NCI-H146 treated with DMSO at 0.1 percent for 48 hours (cell line): ENCODE measurements at regions not wholly inside any gene's neighbourhood (a gene's known extent, or its start where the extent isn't known, plus 50 kb on each side); places are given as distances from the start of the nearest gene placed in this dataset.
"Not testable (repeated sequence)": the region's sequence is repeated elsewhere in the genome, so short reads cannot be mapped to it uniquely, and the experiment has no call there.

Experiments used
- DNase-seq: peaks from one replicate; lab custom pipeline; 2025; ENCODE audit not compliant: unreplicated experiment; lab: John Stamatoyannopoulos, UW

DNA sequence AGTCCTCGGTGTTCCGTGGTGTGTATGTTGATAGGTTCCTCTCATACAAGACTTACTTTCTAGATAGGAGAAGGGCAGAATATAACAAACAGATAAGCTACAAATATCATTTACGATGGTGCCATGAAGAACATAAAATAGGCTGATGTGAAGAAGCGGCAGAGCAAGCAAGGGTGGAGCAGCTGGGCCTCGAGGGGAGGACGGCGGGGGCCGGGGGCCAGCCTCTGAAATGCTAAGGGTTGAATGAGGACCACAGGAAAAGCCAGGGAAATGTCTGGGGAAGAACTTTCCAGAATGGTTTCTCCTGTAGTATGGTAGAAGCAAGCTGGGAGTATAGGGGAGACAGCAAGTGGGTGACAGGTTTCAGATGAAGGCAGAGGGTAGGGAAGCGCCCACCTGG lies 529.5 kb downstream of the LIG4 start:
- no peak for DNase-seq

- DNase-seq, result no peak
Observed at GRCh38 chr13:107681600-107681999, 533.7 kb downstream of the LIG4 start.

DNA sequence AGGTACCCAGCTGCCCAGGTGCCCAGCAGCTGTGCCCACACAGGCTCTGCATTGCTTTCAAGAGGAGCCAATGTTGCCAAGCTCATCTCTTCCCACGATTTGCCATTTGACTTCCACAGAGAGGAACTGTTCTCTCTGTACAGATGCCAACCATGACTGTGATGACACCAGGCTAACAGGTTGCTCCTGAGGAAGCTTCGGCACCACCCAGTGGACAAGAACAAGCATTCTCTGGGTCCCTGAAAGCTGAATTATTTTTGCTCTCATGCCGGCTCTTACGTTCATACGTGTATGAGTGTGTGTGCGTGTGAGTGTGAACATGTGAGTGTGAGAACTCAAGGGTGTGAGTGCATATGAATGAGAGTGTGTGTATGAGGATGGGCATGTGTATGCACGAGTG lies 535.2 kb downstream of the LIG4 start:
- DNase-seq, result no peak

GRCh38 chr13:107678075-107678689 lies 537.2 kb downstream of the LIG4 start:
- no peak for DNase-seq

GRCh38 chr13:107675847-107676550 lies 539.3 kb downstream of the LIG4 start:
- DNase-seq, result no peak

GRCh38 chr13:107669391-107669993 lies 545.8 kb downstream of the LIG4 start:
- no peak for DNase-seq

DNA sequence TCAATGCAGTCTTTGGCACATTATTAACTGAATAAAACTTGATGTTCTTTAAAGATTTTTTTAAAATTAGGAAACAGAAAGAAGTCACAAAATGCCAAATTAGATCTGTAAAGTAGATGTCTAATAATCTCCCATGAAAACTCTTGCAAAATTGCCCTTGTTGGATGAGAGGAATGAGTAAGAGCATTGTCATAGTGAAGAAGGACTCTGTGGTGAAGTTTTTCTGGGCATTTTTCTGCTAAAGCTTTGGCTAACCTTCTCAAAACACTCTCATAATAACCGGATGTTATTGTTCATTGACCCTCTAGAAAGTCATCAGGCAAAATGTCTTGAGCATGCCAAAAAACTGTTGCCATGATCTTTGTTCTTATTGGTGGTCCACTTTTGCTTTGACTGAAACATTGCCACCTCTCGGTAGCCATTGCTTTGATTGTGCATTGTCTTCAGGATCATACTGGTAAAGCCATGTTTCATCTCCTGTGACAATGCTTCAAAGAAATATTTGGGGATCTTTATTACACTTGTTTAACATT lies 549.3 kb downstream of the LIG4 start:
- DNase-seq, result no peak

- DNase-seq, result no peak
Observed at GRCh38 chr13:107650081-107650701, 565.1 kb downstream of the LIG4 start.

GRCh38 chr13:107649079-107649478 lies 566.3 kb downstream of the LIG4 start:
- DNase-seq, result no peak

DNA sequence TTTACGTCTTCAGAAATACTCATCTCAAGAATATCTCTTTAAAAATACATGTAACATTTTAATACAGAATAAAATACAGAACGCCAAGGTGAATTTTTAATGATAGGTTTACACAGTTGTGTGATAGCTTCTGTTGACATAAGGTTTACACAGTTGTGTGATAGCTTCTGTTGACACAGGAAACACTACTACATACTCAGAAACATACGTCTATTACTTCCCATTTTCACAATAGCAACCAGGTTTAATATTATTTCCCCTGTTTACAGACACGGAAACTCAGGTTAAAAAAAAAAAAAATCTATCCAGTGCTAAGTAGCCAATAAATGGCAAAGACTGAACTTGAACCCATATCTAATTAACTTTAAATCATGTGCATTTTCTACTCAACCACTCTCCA lies 571.2 kb downstream of the LIG4 start:
- DNase-seq, result no peak

DNA sequence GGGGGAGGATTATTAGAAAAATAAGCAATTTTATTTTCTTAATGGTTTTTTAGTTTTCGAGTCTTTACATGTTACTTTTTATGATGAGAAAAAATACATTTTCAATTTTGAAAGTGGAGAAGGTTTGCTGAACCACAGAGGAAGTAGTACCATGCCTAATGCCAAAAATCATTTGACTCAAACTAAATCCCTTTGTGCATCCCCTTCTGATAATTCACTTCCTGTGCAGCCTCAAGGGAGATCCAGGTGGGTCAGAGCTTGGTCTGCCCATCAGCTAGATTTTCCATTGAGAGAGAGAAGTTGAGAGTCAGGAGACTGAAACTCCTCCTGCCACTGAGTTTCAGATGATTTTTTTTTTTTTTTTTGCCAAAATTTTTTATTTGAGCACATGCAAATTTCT lies 571.7 kb downstream of the LIG4 start:
- no peak for DNase-seq

- no peak for DNase-seq
Observed at GRCh38 chr13:107642831-107643230, 572.5 kb downstream of the LIG4 start.

GRCh38 chr13:107641574-107641973 lies 573.8 kb downstream of the LIG4 start:
- DNase-seq, result no peak

GRCh38 chr13:107625648-107626047 lies 589.7 kb downstream of the LIG4 start:
- DNase-seq, result no peak

GRCh38 chr13:107617527-107617926 lies 597.8 kb downstream of the LIG4 start:
- no peak for DNase-seq

- no peak for DNase-seq
Observed at GRCh38 chr13:107612376-107612775, 603.0 kb downstream of the LIG4 start.

- no peak for DNase-seq
Observed at GRCh38 chr13:107608736-107609135, 606.6 kb downstream of the LIG4 start.

GRCh38 chr13:107600971-107601370 lies 614.4 kb downstream of the LIG4 start:
- DNase-seq, result no peak

GRCh38 chr13:107596306-107596705 lies 619.0 kb downstream of the LIG4 start:
- DNase-seq, result not testable (repeated sequence)

- DNase-seq, result no peak
Observed at GRCh38 chr13:107590556-107590955, 624.8 kb downstream of the LIG4 start.

DNA sequence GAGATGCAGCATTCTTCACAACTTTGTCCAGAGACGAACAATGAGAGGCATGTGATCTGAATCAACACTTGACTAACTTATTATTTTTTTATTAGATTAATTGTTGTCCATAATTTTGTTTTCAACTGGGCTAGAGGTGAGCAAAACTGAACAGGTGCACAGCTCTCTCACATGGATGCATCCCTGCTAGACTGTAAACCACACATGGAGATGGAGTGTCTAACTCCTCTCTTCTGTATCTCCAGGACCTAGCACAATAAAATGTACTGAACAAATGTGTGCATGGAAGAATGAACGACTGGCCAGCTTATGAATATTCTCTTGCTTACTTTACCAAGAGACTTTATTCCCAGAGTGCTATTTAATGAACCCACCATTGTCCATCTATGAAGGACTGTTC lies 627.7 kb downstream of the LIG4 start:
- no peak for DNase-seq

- no peak for DNase-seq
Observed at GRCh38 chr13:107586216-107586615, 629.1 kb downstream of the LIG4 start.
